OCI-LY1 (cell line): ENCODE measurements at regions not wholly inside any gene's neighbourhood (a gene's known extent, or its start where the extent isn't known, plus 50 kb on each side); places are given as distances from the start of the nearest gene placed in this dataset.

Experiments used
- H2AFZ ChIP-seq: fragments of 200-600 bp; sonication (generic), shearing (Covaris generic); 2 replicates; pipeline ENCODE4 v1.6.0; 2014; ENCODE audit warnings: antibody characterized with exemption, mild to moderate bottlenecking, low read length
- H3F3A ChIP-seq: fragments of 200-600 bp; sonication (generic), shearing (Covaris generic); 2 replicates; pipeline ENCODE4 v1.6.0; 2014; ENCODE audit warnings: mild to moderate bottlenecking, antibody characterized with exemption, low read length, moderate library complexity; ENCODE audit not compliant: insufficient read depth
- H3K27ac ChIP-seq: fragments of 200-600 bp; sonication (generic); 2 replicates; pipeline ENCODE4 v1.5.1; 2014; ENCODE audit warnings: low read length, mixed run types, mild to moderate bottlenecking, low read depth; ENCODE audit not compliant: poor library complexity, severe bottlenecking
- H3K27me3 ChIP-seq: fragments of 200-600 bp; sonication (generic); 2 replicates; pipeline ENCODE4 v1.6.0; 2014; ENCODE audit warnings: antibody characterized with exemption, mild to moderate bottlenecking, low read length, moderate library complexity; ENCODE audit not compliant: insufficient read depth
- H3K36me3 ChIP-seq: fragments of 200-600 bp; sonication (generic); 2 replicates; pipeline ENCODE4 v1.6.1; 2014; ENCODE audit warnings: mild to moderate bottlenecking, antibody characterized with exemption, low read length, moderate library complexity, mixed read lengths; ENCODE audit not compliant: insufficient read depth
- H3K4me1 ChIP-seq: fragments of 200-600 bp; sonication (generic); 2 replicates; pipeline ENCODE4 v1.5.1; 2014; ENCODE audit warnings: mild to moderate bottlenecking, low read length, moderate library complexity; ENCODE audit not compliant: insufficient read depth, severe bottlenecking
- H3K4me2 ChIP-seq: fragments of 200-600 bp; sonication (generic), shearing (Covaris generic); 2 replicates; pipeline ENCODE4 v1.6.1; 2014; ENCODE audit warnings: low read length
- H3K4me3 ChIP-seq: fragments of 200-600 bp; sonication (generic); 2 replicates; pipeline ENCODE4 v1.5.1; 2014; ENCODE audit warnings: low read length, low read depth, mild to moderate bottlenecking, mixed read lengths; ENCODE audit not compliant: poor library complexity, severe bottlenecking
- H3K79me2 ChIP-seq: fragments of 200-600 bp; shearing (Covaris generic); 2 replicates; pipeline ENCODE4 v1.6.1; 2016; ENCODE audit warnings: mixed run types, low read length, mixed read lengths; ENCODE audit not compliant: insufficient read depth
- H3K9ac ChIP-seq: fragments of 200-600 bp; sonication (generic), shearing (Covaris generic); 2 replicates; pipeline ENCODE4 v1.6.1; 2014; ENCODE audit warnings: mild to moderate bottlenecking, low read length, mixed read lengths
- H3K9me2 ChIP-seq: fragments of 200-600 bp; sonication (generic), shearing (Covaris generic); 2 replicates; pipeline ENCODE4 v1.6.1; 2014; ENCODE audit warnings: low read depth, mild to moderate bottlenecking, low read length, mixed read lengths
- H3K9me3 ChIP-seq: fragments of 200-600 bp; shearing (Covaris generic); 2 replicates; pipeline ENCODE4 v1.6.1; 2014; ENCODE audit warnings: low read length, mixed read lengths
- H4K20me1 ChIP-seq: fragments of 200-600 bp; sonication (generic), shearing (Covaris generic); 2 replicates; pipeline ENCODE4 v1.6.0; 2016; ENCODE audit warnings: mild to moderate bottlenecking, low read length; ENCODE audit not compliant: insufficient read depth
- CTCF ChIP-seq: fragments of 200-600 bp; sonication (generic), shearing (Covaris generic); IDR thresholded peaks from 2 replicates; pipeline ENCODE4 v1.5.1; 2017; ENCODE audit warnings: mild to moderate bottlenecking, antibody characterized with exemption, low read length, moderate library complexity, mixed read lengths
- EZH2 ChIP-seq: fragments of 200-600 bp; sonication (generic), shearing (Covaris generic); IDR thresholded peaks from 2 replicates; pipeline ENCODE4 v1.8.0; 2017; ENCODE audit warnings: borderline replicate concordance, mixed run types, mild to moderate bottlenecking, antibody characterized with exemption, low read length, moderate library complexity, mixed read lengths

GRCh38 chr4:122044501-122044900 lies 92.6 kb upstream of the TRPC3 start:
- Histone ChIP-seq H3K9me2 (no peaks in the 10 kb centered on the region), H3K36me3 (no peaks in the 10 kb centered on the region), H3K27ac (no peak overlapping the region), H2AFZ (no peak overlapping the region), H3K4me2 (no peak overlapping the region), H3K9me3 (no peaks in the 10 kb centered on the region), H4K20me1 (no peaks in the 10 kb centered on the region), H3K4me3 (no peak overlapping the region), H3K27me3 (no peaks in the 10 kb centered on the region), H3K4me1 (no peaks in the 10 kb centered on the region), H3F3A (no peaks in the 10 kb centered on the region), H3K79me2 (no peaks in the 10 kb centered on the region), H3K9ac (no peak overlapping the region)
- TF ChIP-seq CTCF: no peak
- TF ChIP-seq EZH2: no peak

GRCh38 chr4:122041312-122041711 lies 89.5 kb upstream of the TRPC3 start:
- Histone ChIP-seq H3K79me2 (no peaks in the 10 kb centered on the region), H3K9ac (no peak overlapping the region), H3K36me3 (no peaks in the 10 kb centered on the region), H2AFZ (no peak overlapping the region), H3K9me3 (no peaks in the 10 kb centered on the region), H3K27me3 (no peaks in the 10 kb centered on the region), H3K4me1 (no peaks in the 10 kb centered on the region), H3K27ac (no peak overlapping the region), H3F3A (no peaks in the 10 kb centered on the region), H3K4me3 (no peak overlapping the region), H3K9me2 (no peaks in the 10 kb centered on the region), H4K20me1 (no peaks in the 10 kb centered on the region), H3K4me2 (no peak overlapping the region)
- TF ChIP-seq CTCF (no peak), EZH2 (no peak)

- Histone ChIP-seq H3K9me2 (no peaks in the 10 kb centered on the region), H3F3A (no peaks in the 10 kb centered on the region), H3K36me3 (no peaks in the 10 kb centered on the region), H3K9me3 (no peaks in the 10 kb centered on the region), H4K20me1 (no peaks in the 10 kb centered on the region), H3K27me3 (no peaks in the 10 kb centered on the region), H3K9ac (no peak overlapping the region), H3K4me3 (no peak overlapping the region), H2AFZ (no peak overlapping the region), H3K27ac (no peak overlapping the region), H3K79me2 (no peaks in the 10 kb centered on the region), H3K4me1 (no peaks in the 10 kb centered on the region), H3K4me2 (no peak overlapping the region)
- TF ChIP-seq EZH2: no peak
- TF ChIP-seq CTCF: no peak
Observed at GRCh38 chr4:122038896-122039295, 87.0 kb upstream of the TRPC3 start.
